ENCODE measurements at regions not wholly inside any gene's neighbourhood (a gene's known extent, or its start where the extent isn't known, plus 50 kb on each side); places are given as distances from the start of the nearest gene placed in this dataset.

DNA sequence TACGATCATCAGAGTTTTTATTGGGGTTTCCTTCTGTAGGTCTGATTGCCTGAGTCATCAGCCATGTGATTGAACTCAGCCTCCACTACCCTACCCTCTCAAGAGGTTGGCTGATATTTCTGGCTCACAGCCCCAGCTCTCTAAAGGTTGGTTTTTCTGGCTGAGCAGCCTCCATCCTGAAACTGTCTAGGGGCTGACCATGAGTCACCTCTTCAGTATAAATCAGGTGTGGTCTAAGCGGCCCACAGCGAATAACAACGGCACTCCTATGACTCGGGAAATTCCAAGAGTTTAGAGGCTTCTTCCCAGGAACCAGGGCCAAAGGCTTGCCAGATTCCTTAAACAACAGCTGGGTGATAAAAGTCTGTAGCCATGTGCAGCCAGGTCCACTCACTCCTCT, 115.5 kb downstream of the SOD2 start:
- TF ChIP-seq, protein P1, sequence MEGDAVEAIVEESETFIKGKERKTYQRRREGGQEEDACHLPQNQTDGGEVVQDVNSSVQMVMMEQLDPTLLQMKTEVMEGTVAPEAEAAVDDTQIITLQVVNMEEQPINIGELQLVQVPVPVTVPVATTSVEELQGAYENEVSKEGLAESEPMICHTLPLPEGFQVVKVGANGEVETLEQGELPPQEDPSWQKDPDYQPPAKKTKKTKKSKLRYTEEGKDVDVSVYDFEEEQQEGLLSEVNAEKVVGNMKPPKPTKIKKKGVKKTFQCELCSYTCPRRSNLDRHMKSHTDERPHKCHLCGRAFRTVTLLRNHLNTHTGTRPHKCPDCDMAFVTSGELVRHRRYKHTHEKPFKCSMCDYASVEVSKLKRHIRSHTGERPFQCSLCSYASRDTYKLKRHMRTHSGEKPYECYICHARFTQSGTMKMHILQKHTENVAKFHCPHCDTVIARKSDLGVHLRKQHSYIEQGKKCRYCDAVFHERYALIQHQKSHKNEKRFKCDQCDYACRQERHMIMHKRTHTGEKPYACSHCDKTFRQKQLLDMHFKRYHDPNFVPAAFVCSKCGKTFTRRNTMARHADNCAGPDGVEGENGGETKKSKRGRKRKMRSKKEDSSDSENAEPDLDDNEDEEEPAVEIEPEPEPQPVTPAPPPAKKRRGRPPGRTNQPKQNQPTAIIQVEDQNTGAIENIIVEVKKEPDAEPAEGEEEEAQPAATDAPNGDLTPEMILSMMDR (IDR thresholded peaks at IDR 0.05) = no peak
- TF ChIP-seq POLR2A (IDR thresholded peaks at IDR 0.05) (no peak), POLR2AphosphoS5 (IDR thresholded peaks at IDR 0.05) (no peak)

Data from upper lobe of left lung (tissue), 4 donors.